HTR-8/SVneo (cell line): ENCODE measurements at regions not wholly inside any gene's neighbourhood (a gene's known extent, or its start where the extent isn't known, plus 50 kb on each side); places are given as distances from the start of the nearest gene placed in this dataset.

Experiments
- DNase-seq: peaks from one replicate; pipeline ENCODE4 v3.0.0; 2011; ENCODE audit warnings: low spot score, mixed read lengths; ENCODE audit not compliant: insufficient read length
- FAIRE-seq: peaks from 2 replicates; lab custom pipeline; 2011; peaks lifted over from hg19 to GRCh38; lab: Jason Lieb, UNC

GRCh38 chr12:114257687-114258086 lies 148.3 kb downstream of the TBX5 start:
- no peak for DNase-seq

GRCh38 chr12:114254998-114255397 lies 150.9 kb downstream of the TBX5 start:
- no peak for DNase-seq
- FAIRE-seq, result no peak

More at GRCh38 chr12:114257687-114258086, 148.3 kb downstream of the TBX5 start:
- FAIRE-seq, result no peak

- DNase-seq (no peak), FAIRE-seq (no peak)
These were observed 151.8 kb downstream of the TBX5 start for GRCh38 chr12:114253976-114254778.

GRCh38 chr12:114248527-114248926 lies 157.4 kb downstream of the TBX5 start:
- no peak for DNase-seq
- no peak for FAIRE-seq

GRCh38 chr12:114245555-114245954 lies 160.4 kb downstream of the TBX5 start:
- FAIRE-seq (no peak), DNase-seq (no peak)

GRCh38 chr12:114241973-114242434 lies 163.9 kb downstream of the TBX5 start:
- no peak for FAIRE-seq
- no peak for DNase-seq

- DNase-seq (no peak), FAIRE-seq (no peak)
These were observed 165.7 kb downstream of the TBX5 start for GRCh38 chr12:114240288-114240687.

- DNase-seq (no peak), FAIRE-seq (no peak)
These were observed 167.1 kb downstream of the TBX5 start for GRCh38 chr12:114238808-114239207.

GRCh38 chr12:114237230-114237629 lies 168.7 kb downstream of the TBX5 start:
- FAIRE-seq (no peak), DNase-seq (no peak)

- no peak for DNase-seq
- FAIRE-seq, result no peak
These were observed 173.8 kb downstream of the TBX5 start for GRCh38 chr12:114232187-114232586.

GRCh38 chr12:114229150-114229549 lies 176.8 kb downstream of the TBX5 start:
- FAIRE-seq, result no peak

GRCh38 chr12:114226241-114226928 lies 179.6 kb downstream of the TBX5 start:
- FAIRE-seq (no peak), DNase-seq (no peak)

More at GRCh38 chr12:114229150-114229549, 176.8 kb downstream of the TBX5 start:
- DNase-seq, result no peak

GRCh38 chr12:114221957-114222630 lies 183.8 kb downstream of the TBX5 start:
- no peak for FAIRE-seq
- DNase-seq, result no peak

- no peak for DNase-seq
- FAIRE-seq, result no peak
These were observed 184.7 kb downstream of the TBX5 start for GRCh38 chr12:114221136-114221833.

- FAIRE-seq (no peak), DNase-seq (no peak)
These were observed 185.6 kb downstream of the TBX5 start for GRCh38 chr12:114220311-114220710.

GRCh38 chr12:114218136-114218535 lies 187.8 kb downstream of the TBX5 start:
- DNase-seq (no peak), FAIRE-seq (no peak)

GRCh38 chr12:114215746-114216145 lies 190.2 kb downstream of the TBX5 start:
- no peak for DNase-seq
- no peak for FAIRE-seq

- DNase-seq, result no peak
These were observed 192.8 kb downstream of the TBX5 start for GRCh38 chr12:114213055-114213581.

GRCh38 chr12:114209861-114210260 lies 196.1 kb downstream of the TBX5 start:
- FAIRE-seq, result no peak

More at GRCh38 chr12:114213055-114213581, 192.8 kb downstream of the TBX5 start:
- no peak for FAIRE-seq

GRCh38 chr12:114206525-114206924 lies 199.4 kb downstream of the TBX5 start:
- DNase-seq, result no peak
- no peak for FAIRE-seq

More at GRCh38 chr12:114209861-114210260, 196.1 kb downstream of the TBX5 start:
- no peak for DNase-seq
